ENCODE measurements at regions not wholly inside any gene's neighbourhood (a gene's known extent, or its start where the extent isn't known, plus 50 kb on each side); places are given as distances from the start of the nearest gene placed in this dataset.

GRCh38 chrX:124230655-124231450, 101.6 kb upstream of the TEX13D start:
- H3K9me3 ChIP-seq, result no peaks in the 10 kb centered on the region
- no peaks in the 10 kb centered on the region for H3K36me3 ChIP-seq
- H3K4me1 ChIP-seq, result no peaks in the 10 kb centered on the region
- H3K27ac ChIP-seq, result no peak overlapping the region
- H3K4me3 ChIP-seq, result no peak overlapping the region
- intact Hi-C loops (cut with DNase I), result no loop called here
- no peak for ATAC-seq
- TF ChIP-seq CTCF (IDR thresholded peaks at IDR 0.05) (no peak), POLR2A (IDR thresholded peaks at IDR 0.05) (no peak)
- no peak for DNase-seq
- 44% methylated on average over 7 of the region's 10 CpGs for WGBS (ENCODE audit: insufficient coverage, low coverage, low lambda C conversion rate, missing lambda C conversion rate)
- H3K27me3 ChIP-seq, result no peaks in the 10 kb centered on the region

GRCh38 chrX:124231451-124231759, 101.1 kb upstream of the TEX13D start:
- TF ChIP-seq POLR2A (IDR thresholded peaks at IDR 0.05), result no peak
- no peak for TF ChIP-seq CTCF (IDR thresholded peaks at IDR 0.05)
- no peaks in the 10 kb centered on the region for H3K4me1 ChIP-seq
- WGBS (ENCODE audit: insufficient coverage, low coverage, low lambda C conversion rate, missing lambda C conversion rate), result 31% methylated on average over 1 of the region's 1 CpG
- H3K9me3 ChIP-seq, result no peaks in the 10 kb centered on the region
- no peak overlapping the region for H3K4me3 ChIP-seq
- H3K36me3 ChIP-seq, result no peaks in the 10 kb centered on the region
- no peaks in the 10 kb centered on the region for H3K27me3 ChIP-seq
- ATAC-seq (no peak), DNase-seq (no peak)
- no peak overlapping the region for H3K27ac ChIP-seq
- intact Hi-C loops (cut with DNase I), result no loop called here

DNA sequence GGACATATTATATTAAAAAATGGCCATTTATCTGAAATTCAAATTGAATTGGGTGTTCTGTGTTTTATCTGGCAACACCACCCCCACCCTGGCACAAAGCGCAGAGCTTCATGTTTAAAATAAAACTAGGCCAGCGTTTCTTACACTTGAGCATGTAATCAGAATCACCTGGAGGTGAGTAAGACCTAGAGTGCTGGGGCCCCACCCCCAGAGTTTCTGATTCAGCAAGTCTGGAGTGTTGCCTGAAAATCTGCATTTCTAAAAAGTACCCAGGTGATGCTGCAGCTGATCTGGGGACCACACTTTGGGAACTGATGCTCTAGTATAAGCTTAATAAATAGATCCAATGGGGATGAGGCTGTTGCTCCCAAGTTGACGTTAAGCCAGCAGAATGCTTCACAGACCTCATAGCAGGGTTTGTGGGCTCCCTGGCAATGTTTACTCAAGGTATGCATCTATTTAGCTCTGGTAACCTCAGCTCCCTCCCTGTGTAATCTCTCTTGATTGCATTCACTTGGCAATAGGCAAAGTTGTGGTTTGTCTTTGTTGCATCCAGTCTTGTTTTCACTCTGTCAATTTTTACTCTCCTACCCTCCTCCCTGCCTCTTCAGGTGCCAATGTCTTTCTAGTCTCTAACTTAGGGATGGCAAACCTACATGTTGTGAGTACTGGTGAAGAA, 99.8 kb upstream of the TEX13D start:
- Histone ChIP-seq H3K27me3 (no peaks in the 10 kb centered on the region), H3K36me3 (no peaks in the 10 kb centered on the region), H3K4me1 (no peaks in the 10 kb centered on the region), H3K27ac (no peak overlapping the region), H3K4me3 (no peak overlapping the region), H3K9me3 (no peaks in the 10 kb centered on the region)
- WGBS (ENCODE audit: insufficient coverage, low coverage, low lambda C conversion rate, missing lambda C conversion rate), result 44% methylated on average over 3 of the region's 3 CpGs
- no peak for TF ChIP-seq POLR2A (IDR thresholded peaks at IDR 0.05)
- no peak for TF ChIP-seq CTCF (IDR thresholded peaks at IDR 0.05)
- intact Hi-C loops (cut with DNase I), result no loop called here
- DNase-seq, result no peak
- no peak for ATAC-seq

GRCh38 chrX:124234348-124234747, 98.1 kb upstream of the TEX13D start:
- ATAC-seq, result no peak
- TF ChIP-seq POLR2A (IDR thresholded peaks at IDR 0.05), result no peak
- no peak for TF ChIP-seq CTCF (IDR thresholded peaks at IDR 0.05)
- H3K4me3 ChIP-seq, result no peak overlapping the region
- H3K4me1 ChIP-seq, result no peaks in the 10 kb centered on the region
- WGBS (ENCODE audit: insufficient coverage, low coverage, low lambda C conversion rate, missing lambda C conversion rate), result 54% methylated on average over 4 of the region's 8 CpGs
- no peaks in the 10 kb centered on the region for H3K36me3 ChIP-seq
- H3K27ac ChIP-seq, result no peak overlapping the region
- intact Hi-C loops (cut with DNase I), result no loop called here
- DNase-seq, result no peak
- H3K27me3 ChIP-seq, result no peaks in the 10 kb centered on the region
- H3K9me3 ChIP-seq, result no peaks in the 10 kb centered on the region

Data from right lobe of liver (tissue), 6 donors.